NCI-H128 (cell line): ENCODE measurements at regions not wholly inside any gene's neighbourhood (a gene's known extent, or its start where the extent isn't known, plus 50 kb on each side); places are given as distances from the start of the nearest gene placed in this dataset.
"Not testable (repeated sequence)": the region's sequence is repeated elsewhere in the genome, so short reads cannot be mapped to it uniquely, and the experiment has no call there.

Source experiments
- DNase-seq: peaks from one replicate; lab custom pipeline; 2025; ENCODE audit not compliant: unreplicated experiment; lab: John Stamatoyannopoulos, UW

GRCh38 chr22:48315439-48316256 is 1512.0 kb downstream of the BRD1 start:
- no peak for DNase-seq

GRCh38 chr22:48314073-48314472 is 1513.6 kb downstream of the BRD1 start:
- DNase-seq, result no peak

GRCh38 chr22:48313175-48313830 is 1514.4 kb downstream of the BRD1 start:
- no peak for DNase-seq

GRCh38 chr22:48310740-48311139 is 1516.9 kb downstream of the BRD1 start:
- no peak for DNase-seq

- DNase-seq, result no peak
These were observed 1517.4 kb downstream of the BRD1 start for GRCh38 chr22:48310289-48310688.

GRCh38 chr22:48309836-48310235 is 1517.8 kb downstream of the BRD1 start:
- no peak for DNase-seq

- DNase-seq, result no peak
These were observed 1518.5 kb downstream of the BRD1 start for GRCh38 chr22:48309115-48309705.

- no peak for DNase-seq
These were observed 1519.7 kb downstream of the BRD1 start for GRCh38 chr22:48307931-48308330.

GRCh38 chr22:48306785-48307510 is 1520.7 kb downstream of the BRD1 start:
- DNase-seq, result no peak

GRCh38 chr22:48306284-48306683 is 1521.4 kb downstream of the BRD1 start:
- DNase-seq, result no peak

GRCh38 chr22:48305726-48306235 is 1521.9 kb downstream of the BRD1 start:
- DNase-seq, result no peak

GRCh38 chr22:48303369-48303725 is 1524.3 kb downstream of the BRD1 start:
- no peak for DNase-seq

GRCh38 chr22:48302657-48303368 is 1524.9 kb downstream of the BRD1 start:
- no peak for DNase-seq

- DNase-seq, result no peak
These were observed 1525.8 kb downstream of the BRD1 start for GRCh38 chr22:48301908-48302307.

GRCh38 chr22:48301421-48301820 is 1526.3 kb downstream of the BRD1 start:
- no peak for DNase-seq

GRCh38 chr22:48300877-48301276 is 1526.8 kb downstream of the BRD1 start:
- DNase-seq, result no peak

GRCh38 chr22:48299801-48300200 is 1527.9 kb downstream of the BRD1 start:
- no peak for DNase-seq

- DNase-seq, result no peak
These were observed 1528.5 kb downstream of the BRD1 start for GRCh38 chr22:48299124-48299523.

GRCh38 chr22:48297296-48297695 is 1530.4 kb downstream of the BRD1 start:
- DNase-seq, result no peak

- DNase-seq, result not testable (repeated sequence)
These were observed 1527.5 kb downstream of the TBC1D22A start for GRCh38 chr22:48289954-48290353.
